HG03175 (cell line): ENCODE measurements at regions not wholly inside any gene's neighbourhood (a gene's known extent, or its start where the extent isn't known, plus 50 kb on each side); places are given as distances from the start of the nearest gene placed in this dataset.
"Not testable (repeated sequence)": the region's sequence is repeated elsewhere in the genome, so short reads cannot be mapped to it uniquely, and the experiment has no call there.

Experiments used
- ATAC-seq: cut with Tn5 transposase; IDR thresholded peaks from one replicate; pipeline ENCODE4 v1.9.1; 2021; ENCODE audit warnings: mild to moderate bottlenecking, moderate library complexity; ENCODE audit not compliant: unreplicated experiment

DNA sequence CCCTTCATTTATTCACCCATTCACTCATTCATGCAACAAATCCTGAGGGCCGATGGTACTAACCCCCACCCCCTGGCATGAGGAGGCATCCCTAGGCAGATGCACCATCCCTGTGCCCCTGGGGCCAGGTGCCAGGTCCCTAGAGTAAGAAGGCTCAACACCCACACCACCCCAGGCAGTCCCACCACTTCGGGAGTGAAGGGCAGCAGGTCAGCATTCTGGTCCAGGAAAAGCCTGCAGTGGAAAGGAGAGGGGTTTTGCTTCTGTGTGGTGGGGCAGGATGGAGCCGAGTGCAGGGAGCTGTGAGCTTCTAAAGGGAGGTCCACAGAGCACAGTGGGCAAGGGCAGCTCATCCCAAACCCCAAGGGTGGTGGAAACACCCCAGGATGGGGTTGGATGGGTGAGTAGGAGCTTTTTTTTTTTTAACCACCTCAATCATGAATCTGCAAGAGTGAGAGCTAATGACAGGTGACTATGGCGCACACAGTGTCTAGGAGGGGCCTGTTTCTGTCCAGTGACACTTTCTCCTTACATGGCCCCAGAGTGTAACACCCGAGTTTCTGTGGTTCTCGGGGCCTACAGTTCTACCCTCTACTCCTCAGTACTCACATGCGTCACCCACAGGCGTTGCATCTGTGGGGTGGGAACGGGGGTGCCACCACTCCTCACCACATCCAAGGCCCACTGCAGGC, 414.3 kb downstream of the TMEM121 start:
- ATAC-seq = no peak

- no peak for ATAC-seq
These were observed 415.1 kb downstream of the TMEM121 start for GRCh38 chr14:105941226-105942166.

DNA sequence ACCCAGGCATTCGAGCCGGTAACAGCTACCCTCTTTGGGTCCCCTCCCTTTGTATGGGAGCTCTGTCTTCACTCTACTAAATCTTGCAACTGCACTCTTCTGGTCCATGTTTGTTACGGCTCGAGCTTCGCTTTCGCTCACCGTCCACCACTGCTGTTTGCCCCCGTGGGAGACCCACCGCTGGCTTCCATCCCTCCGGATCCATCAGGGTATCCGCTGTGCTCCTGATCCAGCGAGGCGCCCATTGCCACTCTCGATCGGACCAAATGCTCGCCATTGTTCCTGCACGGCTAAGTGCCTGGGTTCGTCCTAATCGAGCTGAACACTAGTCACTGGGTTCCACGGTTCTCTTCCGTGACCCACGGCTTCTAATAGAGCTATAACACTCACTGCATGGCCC, 416.3 kb downstream of the TMEM121 start:
- not testable (repeated sequence) for ATAC-seq

DNA sequence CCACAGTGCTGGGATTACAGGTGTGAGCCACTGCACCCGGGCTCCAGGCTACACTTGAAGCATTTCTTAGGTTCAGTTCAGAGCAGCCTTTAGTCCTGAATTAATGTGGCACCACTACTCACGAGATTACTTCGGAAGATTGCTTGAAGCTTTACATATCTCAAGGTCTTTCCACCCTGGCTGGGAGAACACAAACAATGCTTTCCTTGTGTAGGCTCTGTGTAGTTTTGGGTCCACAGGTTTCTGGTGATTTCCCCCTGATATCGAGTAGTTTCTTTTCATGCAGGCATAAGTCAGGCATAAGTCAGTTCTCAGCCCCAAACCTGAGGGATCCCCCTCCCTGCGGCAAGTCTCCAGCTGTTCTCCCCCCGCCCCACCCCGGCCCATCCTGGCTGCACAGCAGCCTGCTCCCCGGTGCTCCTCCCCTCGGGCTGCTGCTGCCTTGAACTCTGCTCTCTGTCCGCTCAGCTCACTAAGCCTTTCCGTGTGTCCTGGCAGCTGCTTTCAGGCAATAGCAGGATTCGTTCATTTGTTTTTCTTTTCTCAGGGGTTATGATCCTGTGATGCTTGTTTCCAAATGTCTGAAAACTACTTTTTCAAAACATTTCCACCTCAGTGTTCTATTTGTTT, 417.7 kb downstream of the TMEM121 start:
- ATAC-seq = no peak

GRCh38 chr14:105944632-105945610, 418.5 kb downstream of the TMEM121 start:
- ATAC-seq = no peak

GRCh38 chr14:105945896-105946295, 419.5 kb downstream of the TMEM121 start:
- no peak for ATAC-seq

GRCh38 chr14:105947599-105947998, 421.2 kb downstream of the TMEM121 start:
- no peak for ATAC-seq

DNA sequence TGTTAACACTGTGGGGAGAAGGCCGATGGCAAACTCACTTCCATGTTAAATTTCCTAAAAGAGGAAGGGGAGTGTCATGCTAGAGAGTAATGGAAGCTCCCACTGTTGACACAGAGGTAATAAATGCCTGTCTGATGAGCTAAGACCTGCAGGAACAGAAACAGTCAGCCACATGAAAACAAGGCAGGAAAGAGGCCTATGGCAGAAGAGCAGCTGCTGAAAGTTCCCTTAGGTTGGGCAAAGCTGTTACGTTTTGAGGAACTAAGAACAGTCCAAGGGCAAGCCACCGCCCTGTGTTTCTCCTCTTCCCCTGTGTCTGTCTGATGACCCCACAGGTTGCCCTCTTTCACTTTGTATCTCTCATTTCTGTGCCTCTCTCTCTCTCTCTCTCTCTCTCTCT, 422.6 kb downstream of the TMEM121 start:
- ATAC-seq = peak; percentile 49

- not testable (repeated sequence) for ATAC-seq
These were observed 424.0 kb downstream of the TMEM121 start for GRCh38 chr14:105950364-105950892.

GRCh38 chr14:105951399-105951798, 425.0 kb downstream of the TMEM121 start:
- no peak for ATAC-seq

DNA sequence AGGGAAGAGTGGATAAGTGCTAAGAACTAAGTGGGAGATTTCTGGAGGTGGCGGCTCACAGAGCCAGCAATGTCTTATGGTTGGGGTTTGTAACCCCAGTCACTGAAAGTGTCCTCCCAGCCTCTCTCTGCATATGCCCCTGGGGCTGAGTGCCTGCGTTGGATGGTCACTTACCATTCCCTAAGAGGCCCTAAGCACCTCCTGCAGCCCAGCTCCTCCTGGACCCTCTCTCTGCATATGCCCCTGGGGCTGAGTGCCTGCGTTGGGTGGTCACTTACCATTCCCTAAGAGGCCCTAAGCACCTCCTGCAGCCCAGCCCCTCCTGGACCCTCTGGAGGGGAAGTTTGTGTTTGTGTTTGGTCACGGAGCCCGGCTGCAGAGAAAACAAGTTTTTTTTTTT, 425.8 kb downstream of the TMEM121 start:
- ATAC-seq = no peak

DNA sequence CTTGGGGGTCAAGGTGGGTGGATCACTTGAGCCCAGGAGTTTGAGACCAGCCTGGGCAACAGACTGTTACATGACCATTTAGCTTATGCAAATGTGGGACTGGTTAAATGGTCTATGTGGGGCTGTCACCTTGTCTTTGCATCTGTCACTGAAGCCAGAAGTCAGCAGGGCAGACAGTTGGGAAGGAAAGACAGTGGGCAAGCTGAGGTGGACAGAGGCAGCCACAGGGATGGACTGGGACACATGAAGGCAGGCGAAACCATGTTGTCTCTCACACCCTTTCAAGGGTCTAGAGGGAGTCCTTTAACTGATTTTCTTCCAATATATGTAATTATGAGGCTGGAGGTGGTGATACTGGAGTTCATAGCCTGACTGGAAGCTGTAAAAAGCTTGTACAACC, 426.4 kb downstream of the TMEM121 start:
- no peak for ATAC-seq

- ATAC-seq = not testable (repeated sequence)
These were observed 435.2 kb downstream of the TMEM121 start for GRCh38 chr14:105961625-105962024.

GRCh38 chr14:105962532-105962931, 436.1 kb downstream of the TMEM121 start:
- ATAC-seq = no peak

DNA sequence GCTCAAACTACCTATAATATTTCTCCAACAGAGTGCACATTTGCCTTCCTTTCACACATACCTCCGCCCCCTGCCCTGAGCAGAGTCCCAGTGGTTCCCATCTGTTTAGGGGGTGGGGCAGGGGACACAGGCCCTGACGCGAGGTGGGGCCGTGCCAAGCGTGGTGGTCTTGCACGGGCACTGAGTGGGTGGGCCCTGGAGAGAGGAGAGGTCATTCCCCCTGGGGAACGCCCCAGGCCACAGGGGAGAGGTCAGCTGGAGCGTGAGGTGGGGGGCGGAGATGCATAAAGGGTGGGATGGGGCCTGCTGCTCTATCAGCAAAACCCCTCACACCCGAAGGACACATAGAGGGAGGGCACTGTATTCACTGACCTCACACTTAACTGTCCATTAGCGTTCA, 441.9 kb downstream of the TMEM121 start:
- no peak for ATAC-seq

- not testable (repeated sequence) for ATAC-seq
These were observed 442.6 kb downstream of the TMEM121 start for GRCh38 chr14:105969026-105969425.

DNA sequence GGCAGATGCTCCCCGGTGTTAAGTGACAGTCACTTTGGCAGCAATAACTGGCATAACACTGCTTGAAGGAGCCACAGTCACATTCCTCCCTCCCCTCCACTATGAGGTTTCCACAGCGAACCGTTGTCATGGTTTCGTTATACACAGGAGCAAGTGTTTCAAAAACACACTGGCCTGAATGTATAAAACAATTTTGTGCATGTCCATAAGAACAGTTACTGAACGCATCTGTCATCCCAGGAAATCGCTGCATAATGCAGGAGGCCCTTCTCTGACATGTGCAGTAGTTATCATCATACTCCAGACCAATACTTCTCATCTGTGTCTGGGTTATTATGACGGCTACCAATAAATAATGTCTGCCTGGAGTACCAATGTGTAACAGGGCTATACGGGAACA, 444.4 kb downstream of the TMEM121 start:
- ATAC-seq = not testable (repeated sequence)

- ATAC-seq = no peak
These were observed 445.5 kb downstream of the TMEM121 start for GRCh38 chr14:105971593-105972500.

DNA sequence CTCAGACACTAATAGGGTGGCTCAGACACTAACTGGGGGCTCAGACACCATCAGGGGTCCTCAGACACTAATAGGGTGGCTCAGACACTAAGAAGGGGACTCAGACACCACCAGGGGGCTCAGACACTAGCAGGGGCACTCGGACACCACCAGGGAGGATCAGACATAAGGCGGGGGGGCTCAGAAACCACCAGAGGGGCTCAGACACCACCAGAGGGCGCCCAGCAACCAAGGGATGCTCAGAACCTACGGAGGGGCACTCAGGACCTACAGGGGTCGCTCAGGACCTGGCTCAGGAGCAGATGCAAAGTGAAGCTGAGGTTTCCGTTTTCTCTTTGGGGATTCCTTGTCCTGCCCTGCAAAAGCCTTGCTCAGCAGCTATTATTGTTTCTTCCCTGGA, 448.5 kb downstream of the TMEM121 start:
- no peak for ATAC-seq
